ENCODE measurements at regions not wholly inside any gene's neighbourhood (a gene's known extent, or its start where the extent isn't known, plus 50 kb on each side); places are given as distances from the start of the nearest gene placed in this dataset.

GRCh38 chr4:132245319-132245718, 903.8 kb upstream of the PCDH10 start:
- H3K4me1 Mint-ChIP-seq = no peaks in the 10 kb centered on the region
- H3K27ac Mint-ChIP-seq = no peak overlapping the region
- no peak for TF ChIP-seq CTCF (IDR thresholded peaks at IDR 0.05)
- no peaks in the 10 kb centered on the region for H3K27me3 Mint-ChIP-seq (ENCODE audit: low read depth, poor library complexity)
- no peak for DNase-seq
- no peak overlapping the region for H3K4me3 Mint-ChIP-seq
- no peaks in the 10 kb centered on the region for H3K9me3 Mint-ChIP-seq
- no peaks in the 10 kb centered on the region for H3K36me3 Mint-ChIP-seq (ENCODE audit: low read depth)

- Mint-ChIP-seq H3K4me3 (no peak overlapping the region), H3K4me1 (no peaks in the 10 kb centered on the region), H3K36me3 (ENCODE audit: low read depth) (no peaks in the 10 kb centered on the region), H3K27me3 (ENCODE audit: low read depth, poor library complexity) (no peaks in the 10 kb centered on the region), H3K9me3 (peaks cover 5% of the 10 kb centered on the region), H3K27ac (no peak overlapping the region)
- no peak for DNase-seq
- TF ChIP-seq CTCF (IDR thresholded peaks at IDR 0.05) = no peak
Measured at GRCh38 chr4:132264176-132264575, 884.9 kb upstream of the PCDH10 start.

GRCh38 chr4:132266374-132266773, 882.7 kb upstream of the PCDH10 start:
- no peak for DNase-seq
- H3K4me3 Mint-ChIP-seq = no peak overlapping the region
- no peaks in the 10 kb centered on the region for H3K27me3 Mint-ChIP-seq (ENCODE audit: low read depth, poor library complexity)
- no peak overlapping the region for H3K27ac Mint-ChIP-seq
- H3K4me1 Mint-ChIP-seq = no peaks in the 10 kb centered on the region
- H3K9me3 Mint-ChIP-seq = peaks cover 3% of the 10 kb centered on the region
- H3K36me3 Mint-ChIP-seq (ENCODE audit: low read depth) = no peaks in the 10 kb centered on the region
- no peak for TF ChIP-seq CTCF (IDR thresholded peaks at IDR 0.05)

- H3K4me1 Mint-ChIP-seq = no peaks in the 10 kb centered on the region
- H3K9me3 Mint-ChIP-seq = peaks cover 3% of the 10 kb centered on the region
- no peak for DNase-seq
- H3K4me3 Mint-ChIP-seq = no peak overlapping the region
- no peaks in the 10 kb centered on the region for H3K27me3 Mint-ChIP-seq (ENCODE audit: low read depth, poor library complexity)
- TF ChIP-seq CTCF (IDR thresholded peaks at IDR 0.05) = no peak
- H3K27ac Mint-ChIP-seq = no peak overlapping the region
- no peaks in the 10 kb centered on the region for H3K36me3 Mint-ChIP-seq (ENCODE audit: low read depth)
Measured at GRCh38 chr4:132267321-132267720, 881.8 kb upstream of the PCDH10 start.

GRCh38 chr4:132269303-132269990, 879.6 kb upstream of the PCDH10 start:
- H3K27me3 Mint-ChIP-seq (ENCODE audit: low read depth, poor library complexity) = no peaks in the 10 kb centered on the region
- H3K4me3 Mint-ChIP-seq = no peak overlapping the region
- no peak for TF ChIP-seq CTCF (IDR thresholded peaks at IDR 0.05)
- no peaks in the 10 kb centered on the region for H3K9me3 Mint-ChIP-seq
- DNase-seq = no peak
- H3K36me3 Mint-ChIP-seq (ENCODE audit: low read depth) = no peaks in the 10 kb centered on the region
- H3K27ac Mint-ChIP-seq = no peak overlapping the region
- H3K4me1 Mint-ChIP-seq = no peaks in the 10 kb centered on the region

GRCh38 chr4:132275583-132276121, 873.4 kb upstream of the PCDH10 start:
- H3K27ac Mint-ChIP-seq = no peak overlapping the region
- DNase-seq = no peak
- no peaks in the 10 kb centered on the region for H3K4me1 Mint-ChIP-seq
- H3K9me3 Mint-ChIP-seq = peaks cover 6% of the 10 kb centered on the region
- no peak for TF ChIP-seq CTCF (IDR thresholded peaks at IDR 0.05)
- H3K4me3 Mint-ChIP-seq = no peak overlapping the region
- H3K27me3 Mint-ChIP-seq (ENCODE audit: low read depth, poor library complexity) = no peaks in the 10 kb centered on the region
- H3K36me3 Mint-ChIP-seq (ENCODE audit: low read depth) = no peaks in the 10 kb centered on the region
